IMR-90 (cell line): ENCODE measurements at regions not wholly inside any gene's neighbourhood (a gene's known extent, or its start where the extent isn't known, plus 50 kb on each side); places are given as distances from the start of the nearest gene placed in this dataset.

ENCODE experiments used
- ATAC-seq: fragments of 200-7000 bp; cut with Tn5 transposase; 2 replicates; pipeline ENCODE4 v1.9.1; 2020; ENCODE audit warnings: low read depth, mild to moderate bottlenecking, moderate library complexity
- BruUV-seq: library from RNA; stranded (reverse); fragments of 400-500 nt; replicated peaks from 2 replicates; lab custom pipeline; 2021; lab: Mats Ljungman, UMichigan
- CTCF ChIA-PET: fragments of 300-600 bp; formaldehyde crosslinking; extraction: SDS; loops from one replicate; lab custom pipeline; 2021; ENCODE audit warnings: antibody characterized with exemption; lab: Yijun Ruan, JAX
- POLR2A ChIA-PET: fragments of 300-600 bp; sonication (Branson Sonifier 250); formaldehyde crosslinking; loops from one replicate; lab custom pipeline; 2022; ENCODE audit warnings: antibody characterized with exemption; ENCODE audit not compliant: unreplicated experiment; lab: Charles Lee
- DNase-seq: peaks from one replicate; pipeline ENCODE4 v3.0.0; 2013
- H2AFZ ChIP-seq: replicated peaks from 2 replicates; pipeline ENCODE3; 2013; ENCODE audit warnings: low read length, mild to moderate bottlenecking; ENCODE audit not compliant: poor library complexity
- H2AK5ac ChIP-seq: 2 replicates; pipeline ENCODE4 v1.6.1; 2013; ENCODE audit warnings: low read depth, low read length, inconsistent platforms
- H2AK9ac ChIP-seq: replicated peaks from 2 replicates; pipeline ENCODE3; 2013; ENCODE audit warnings: mild to moderate bottlenecking, low read depth, low read length, moderate library complexity; ENCODE audit not compliant: poor library complexity
- H2BK120ac ChIP-seq: 2 replicates; pipeline ENCODE4 v1.6.1; 2013; ENCODE audit warnings: low read depth, low read length, inconsistent platforms
- H2BK15ac ChIP-seq: 3 replicates; pipeline ENCODE4 v1.6.1; 2013; ENCODE audit warnings: low read depth, low read length, inconsistent platforms
- H2BK20ac ChIP-seq: 2 replicates; pipeline ENCODE4 v1.6.1; 2013; ENCODE audit warnings: low read depth, mild to moderate bottlenecking, inconsistent platforms, low read length, moderate library complexity
- H2BK5ac ChIP-seq: 2 replicates; pipeline ENCODE4 v1.6.1; 2013; ENCODE audit warnings: mild to moderate bottlenecking, low read depth, low read length, inconsistent platforms; ENCODE audit not compliant: poor library complexity, severe bottlenecking
- H3K14ac ChIP-seq: replicated peaks from 2 replicates; pipeline ENCODE4 v1.6.1; 2013; ENCODE audit warnings: low read depth, low read length, inconsistent platforms
- H3K18ac ChIP-seq: 2 replicates; pipeline ENCODE4 v1.6.1; 2013; ENCODE audit warnings: low read depth, low read length, control low read depth
- H3K23ac ChIP-seq: 2 replicates; pipeline ENCODE4 v1.6.1; 2013; ENCODE audit warnings: low read depth, low read length, inconsistent platforms
- H3K27ac ChIP-seq: 2 replicates; pipeline ENCODE4 v1.5.1; 2013; ENCODE audit warnings: mild to moderate bottlenecking, control low read depth, low read length; ENCODE audit not compliant: insufficient read depth
- H3K27me3 ChIP-seq: 2 replicates; pipeline ENCODE4 v1.6.1; 2013; ENCODE audit warnings: low read length; ENCODE audit not compliant: control insufficient read depth, insufficient read depth
- H3K36me3 ChIP-seq: 2 replicates; pipeline ENCODE4 v1.6.1; 2013; ENCODE audit warnings: low read length, mixed read lengths; ENCODE audit not compliant: control insufficient read depth, insufficient read depth
- H3K4ac ChIP-seq: 2 replicates; pipeline ENCODE4 v1.6.1; 2013; ENCODE audit warnings: low read depth, low read length, inconsistent platforms
- H3K4me1 ChIP-seq: 2 replicates; pipeline ENCODE4 v1.6.1; 2013; ENCODE audit warnings: low read length, mixed read lengths; ENCODE audit not compliant: control insufficient read depth, insufficient read depth
- H3K4me2 ChIP-seq: 2 replicates; pipeline ENCODE4 v1.6.1; 2013; ENCODE audit warnings: low read depth, mild to moderate bottlenecking, control low read depth, low read length, moderate library complexity
- H3K4me3 ChIP-seq: 2 replicates; pipeline ENCODE4 v1.5.1; 2013; ENCODE audit warnings: low read depth, mild to moderate bottlenecking, control low read depth, low read length, moderate library complexity; ENCODE audit not compliant: insufficient read depth
- H3K56ac ChIP-seq: 2 replicates; pipeline ENCODE4 v1.6.1; 2013; ENCODE audit warnings: low read length, inconsistent platforms; ENCODE audit not compliant: insufficient read depth; ENCODE audit errors: extremely low read depth
- H3K79me1 ChIP-seq, 2 experiments: 2 replicates each; pipeline ENCODE4 v1.6.1; 2013; ENCODE audit warnings: low read length in 2 of 2, inconsistent platforms in 1 of 2, low read depth in 1 of 2
- H3K9ac ChIP-seq: 2 replicates; pipeline ENCODE4 v1.6.1; 2013; ENCODE audit warnings: low read depth, low read length, control low read depth
- H3K9me1 ChIP-seq: 2 replicates; pipeline ENCODE4 v1.6.1; 2013; ENCODE audit warnings: low read length, inconsistent platforms; ENCODE audit not compliant: insufficient read depth
- H3K9me3 ChIP-seq: 2 replicates; pipeline ENCODE4 v1.6.1; 2013; ENCODE audit warnings: low read length; ENCODE audit not compliant: control insufficient read depth, insufficient read depth
- H4K20me1 ChIP-seq: 2 replicates; pipeline ENCODE4 v1.6.1; 2013; ENCODE audit warnings: low read length, inconsistent platforms; ENCODE audit not compliant: insufficient read depth
- H4K5ac ChIP-seq: 2 replicates; pipeline ENCODE4 v1.6.1; 2013; ENCODE audit warnings: mild to moderate bottlenecking, low read depth, low read length, control low read depth
- H4K8ac ChIP-seq, 2 experiments: 2 replicates each; pipeline ENCODE4 v1.6.1; 2013; ENCODE audit warnings: low read depth in 2 of 2, low read length in 2 of 2, control low read depth in 1 of 2, inconsistent platforms in 1 of 2
- H4K91ac ChIP-seq: 2 replicates; pipeline ENCODE4 v1.6.1; 2013; ENCODE audit warnings: low read depth, low read length, inconsistent platforms; ENCODE audit not compliant: insufficient read depth
- ELK1 ChIP-seq: fragments of 150-350 bp; IDR thresholded peaks from 2 replicates; pipeline ENCODE4 v1.6.1; 2016; ENCODE audit warnings: low read depth, mild to moderate bottlenecking, low read length, moderate library complexity, borderline replicate concordance
- FOS ChIP-seq: fragments of 150-350 bp; IDR thresholded peaks from 2 replicates; pipeline ENCODE4 v1.6.1; 2016; ENCODE audit warnings: low read depth, low read length
- MXI1 ChIP-seq: IDR thresholded peaks from 2 replicates; pipeline ENCODE4 v1.6.1; 2012; ENCODE audit warnings: low read depth, mild to moderate bottlenecking, low read length, moderate library complexity, borderline replicate concordance
- POLR2A ChIP-seq: IDR thresholded peaks from 2 replicates; pipeline ENCODE4 v1.6.1; 2012; ENCODE audit warnings: mild to moderate bottlenecking, low read depth, low read length
- RCOR1 ChIP-seq: IDR thresholded peaks from 2 replicates; pipeline ENCODE4 v1.6.1; 2012; ENCODE audit warnings: mild to moderate bottlenecking, low read length, improper control_type of control experiment; ENCODE audit not compliant: insufficient replicate concordance
- SMC3 ChIP-seq: fragments of 150-350 bp; IDR thresholded peaks from 2 replicates; pipeline ENCODE4 v1.6.1; 2016; ENCODE audit warnings: low read depth, mild to moderate bottlenecking, antibody characterized with exemption, low read length, moderate library complexity
- dilution Hi-C: fragments of 300-500 bp; cut with HindIII; formaldehyde crosslinking; loops from one replicate; pipeline ENCODE4 v1.14.3; 2018; ENCODE audit warnings: low sequenced_read_pairs; ENCODE audit not compliant: unreplicated experiment
- in situ Hi-C: fragments of 300-500 bp; cut with MboI; formaldehyde crosslinking; loops from 3 replicates; pipeline ENCODE4 v1.14.3; 2019; ENCODE audit warnings: low sequenced_read_pairs, inconsistent platforms, mixed read lengths
- intact Hi-C: fragments of 100-400 bp; cut with micrococcal nuclease; formaldehyde crosslinking; loops from 2 replicates; pipeline ENCODE4 v1.10.0; 2022

- Histone ChIP-seq H4K20me1 (no peaks in the 10 kb centered on the region), H3K9me1 (no peaks in the 10 kb centered on the region), H2BK120ac (no peak overlapping the region), H3K4me3 (no peak overlapping the region), H2AK9ac (no peak overlapping the region), H2BK15ac (no peak overlapping the region), H3K23ac (no peak overlapping the region), H3K27ac (no peak overlapping the region), H4K8ac (no peak overlapping the region), H3K9ac (no peak overlapping the region), H4K5ac (no peak overlapping the region), H3K79me1 (no peaks in the 10 kb centered on the region), H2BK20ac (no peak overlapping the region), H2AK5ac (no peak overlapping the region), H3K4ac (no peak overlapping the region), H4K91ac (no peak overlapping the region), H2AFZ (no peak overlapping the region), H3K9me3 (peaks cover 4% of the 10 kb centered on the region; the same call in 1 of the 2 replicates), H3K4me2 (no peak overlapping the region), H3K27me3 (no peaks in the 10 kb centered on the region), H3K18ac (no peak overlapping the region), H3K4me1 (no peaks in the 10 kb centered on the region), H3K56ac (no peak overlapping the region), H2BK5ac (no peak overlapping the region), H3K14ac (no peak overlapping the region), H3K36me3 (no peaks in the 10 kb centered on the region)
- intact Hi-C loops = no loop called here
- no peak for ATAC-seq
- POLR2A ChIA-PET = no interaction called here
- dilution Hi-C loops = no loop called here
- CTCF ChIA-PET = no interaction called here
- TF ChIP-seq POLR2A (no peak), FOS (no peak), RCOR1 (no peak), SMC3 (no peak), ELK1 (no peak), MXI1 (no peak)
- DNase-seq = no peak
- in situ Hi-C loops = no loop called here
- no TSS peak for BruUV-seq
These were observed 530.2 kb upstream of the FAM174A start for GRCh38 chr5:100004969-100005368.
